HG03280 (cell line): ENCODE measurements at regions not wholly inside any gene's neighbourhood (a gene's known extent, or its start where the extent isn't known, plus 50 kb on each side); places are given as distances from the start of the nearest gene placed in this dataset.
"Not testable (repeated sequence)": the region's sequence is repeated elsewhere in the genome, so short reads cannot be mapped to it uniquely, and the experiment has no call there.

Experiments
- ATAC-seq: cut with Tn5 transposase; IDR thresholded peaks from one replicate; pipeline ENCODE4 v1.9.1; 2021; ENCODE audit warnings: mild to moderate bottlenecking, moderate library complexity; ENCODE audit not compliant: unreplicated experiment

GRCh38 chr15:38852188-38852587 is 287.6 kb upstream of the RASGRP1 start:
- not testable (repeated sequence) for ATAC-seq

GRCh38 chr15:38853608-38854007 is 289.0 kb upstream of the RASGRP1 start:
- no peak for ATAC-seq

DNA sequence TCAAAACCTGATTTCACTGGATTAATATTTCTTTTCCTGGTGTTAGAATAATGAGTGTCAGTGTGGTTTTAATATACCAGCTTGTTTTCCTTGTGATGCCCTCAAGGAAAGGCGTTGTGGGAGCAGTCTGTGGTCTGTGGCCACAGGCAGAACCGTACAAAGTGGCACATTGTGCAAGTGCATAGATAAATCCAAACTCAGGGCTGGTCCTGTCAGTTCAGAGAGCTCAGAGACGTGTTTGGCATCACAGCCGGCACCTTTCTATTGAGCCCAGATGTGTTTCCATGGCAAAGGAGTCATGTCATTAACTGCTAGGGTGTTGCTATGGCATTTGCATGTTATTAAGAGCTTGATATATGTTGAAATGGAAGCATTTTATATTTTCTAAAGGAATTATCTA is 289.9 kb upstream of the RASGRP1 start:
- ATAC-seq, result no peak

- ATAC-seq, result no peak
These were observed 293.2 kb upstream of the RASGRP1 start for GRCh38 chr15:38857814-38858213.

- no peak for ATAC-seq
These were observed 295.0 kb upstream of the RASGRP1 start for GRCh38 chr15:38859574-38859973.

- no peak for ATAC-seq
These were observed 295.6 kb upstream of the RASGRP1 start for GRCh38 chr15:38860253-38860652.

- no peak for ATAC-seq
These were observed 296.1 kb upstream of the RASGRP1 start for GRCh38 chr15:38860674-38861073.

- no peak for ATAC-seq
These were observed 296.5 kb upstream of the RASGRP1 start for GRCh38 chr15:38861108-38861507.

GRCh38 chr15:38862099-38862498 is 297.5 kb upstream of the RASGRP1 start:
- no peak for ATAC-seq

GRCh38 chr15:38863381-38863780 is 298.8 kb upstream of the RASGRP1 start:
- ATAC-seq, result no peak

DNA sequence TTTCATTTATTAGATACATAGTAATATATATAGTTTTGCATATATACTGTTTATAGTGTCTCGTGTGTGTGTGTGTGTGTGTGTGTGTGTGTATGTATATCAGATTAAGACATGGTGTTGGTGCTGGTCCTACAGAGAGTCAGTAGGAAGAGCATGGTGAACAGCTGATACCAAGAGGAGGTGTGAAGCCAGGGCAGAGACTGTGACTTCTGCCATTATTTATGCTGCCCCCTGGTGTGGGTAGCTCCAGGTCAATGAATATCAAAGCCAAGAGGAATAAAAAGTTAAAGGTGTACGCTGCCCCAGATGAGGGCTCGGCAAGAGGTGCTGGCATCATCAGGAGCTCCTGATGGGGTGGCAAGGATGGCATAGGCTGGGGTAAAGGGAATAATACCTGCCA is 299.5 kb upstream of the RASGRP1 start:
- no peak for ATAC-seq

DNA sequence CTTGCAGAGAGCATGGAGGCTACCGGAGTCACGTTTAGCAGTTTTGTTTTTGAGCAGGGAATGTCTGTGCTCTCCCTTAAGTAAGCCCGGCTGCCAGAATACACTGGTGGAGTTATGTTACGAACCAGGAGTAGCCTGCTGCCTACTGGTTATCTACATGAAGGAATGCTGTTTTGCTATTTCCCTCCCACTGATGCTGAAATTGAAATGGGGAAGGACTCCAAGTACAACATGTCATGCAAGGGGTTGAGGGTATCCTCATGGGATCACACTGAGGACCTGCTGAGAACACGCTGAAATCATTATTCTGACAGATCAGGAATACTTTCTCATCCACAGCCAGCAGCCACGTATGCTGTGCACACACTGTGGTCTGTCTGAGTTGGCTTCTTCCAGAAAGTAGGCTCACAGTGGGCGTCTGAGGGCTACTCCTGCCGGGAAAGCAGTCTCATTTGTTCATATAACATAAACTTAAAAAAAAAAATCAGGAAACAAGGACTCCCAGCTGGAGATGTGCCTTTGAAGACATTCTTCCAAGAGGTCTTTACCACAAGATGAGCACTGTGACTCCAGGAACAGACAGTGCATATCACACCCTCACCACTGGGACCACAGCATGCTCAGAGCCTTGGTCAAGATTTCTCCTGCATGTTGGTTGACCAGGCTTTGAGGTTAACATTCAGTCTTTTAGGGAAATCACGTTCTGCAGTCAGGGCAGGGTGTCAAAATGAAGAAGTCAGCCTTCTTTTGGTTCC is 300.4 kb upstream of the RASGRP1 start:
- no peak for ATAC-seq

DNA sequence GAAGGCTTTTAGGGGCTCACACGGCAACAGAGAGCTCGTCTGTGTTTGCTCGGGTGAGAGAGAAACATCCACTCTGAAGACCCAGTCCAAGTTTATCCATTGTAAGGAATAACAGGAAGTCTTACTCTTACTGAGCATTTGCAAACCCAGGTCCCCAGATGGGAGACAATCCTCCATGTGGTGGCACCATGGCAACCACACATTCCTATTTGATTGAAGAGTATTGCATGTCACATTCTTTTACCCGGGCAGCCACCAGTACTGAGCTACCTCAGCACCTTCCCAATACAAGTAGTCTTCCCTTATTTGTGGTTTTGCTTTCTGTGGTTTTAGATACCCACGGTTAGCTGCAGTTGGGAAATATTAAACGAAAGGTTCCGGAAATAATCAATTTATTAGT is 302.9 kb upstream of the RASGRP1 start:
- ATAC-seq, result no peak

DNA sequence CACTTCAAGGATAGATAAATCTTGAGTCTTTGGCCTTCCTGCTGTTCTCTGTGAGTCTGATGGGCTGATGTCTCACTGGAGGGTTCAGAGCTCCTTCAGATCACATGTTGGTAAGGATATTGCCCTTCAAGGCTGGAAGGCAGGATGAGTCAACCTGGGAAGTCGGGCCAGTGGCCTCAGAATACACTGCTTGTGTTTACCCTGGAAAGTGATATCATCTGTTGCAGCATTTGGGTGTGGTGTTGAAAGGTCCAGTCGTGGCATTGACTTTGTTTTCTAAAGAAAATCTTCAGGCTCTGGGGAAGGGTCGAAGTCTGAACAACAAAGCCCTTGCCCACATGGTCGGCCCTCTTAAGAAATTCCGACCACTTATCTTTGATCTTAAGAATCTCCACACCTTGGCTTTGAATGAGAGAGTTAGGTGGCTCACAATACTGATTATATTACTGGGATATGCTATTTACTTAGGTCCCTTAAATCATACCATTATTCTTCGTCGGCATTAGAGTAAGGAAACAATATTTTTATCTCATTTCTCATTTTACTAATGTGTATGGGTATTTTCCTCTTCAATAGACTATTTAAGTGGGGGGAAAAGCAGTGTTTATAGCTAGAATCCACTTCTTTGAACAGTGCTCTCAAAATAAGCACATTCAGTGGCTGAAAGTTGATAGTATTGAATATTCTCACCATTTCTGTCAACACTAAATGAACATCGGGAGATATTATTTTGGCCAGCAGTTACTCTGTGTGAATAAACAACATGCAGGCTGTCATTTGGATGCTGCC is 303.9 kb upstream of the RASGRP1 start:
- no peak for ATAC-seq

GRCh38 chr15:38871638-38872037 is 307.0 kb upstream of the RASGRP1 start:
- no peak for ATAC-seq

DNA sequence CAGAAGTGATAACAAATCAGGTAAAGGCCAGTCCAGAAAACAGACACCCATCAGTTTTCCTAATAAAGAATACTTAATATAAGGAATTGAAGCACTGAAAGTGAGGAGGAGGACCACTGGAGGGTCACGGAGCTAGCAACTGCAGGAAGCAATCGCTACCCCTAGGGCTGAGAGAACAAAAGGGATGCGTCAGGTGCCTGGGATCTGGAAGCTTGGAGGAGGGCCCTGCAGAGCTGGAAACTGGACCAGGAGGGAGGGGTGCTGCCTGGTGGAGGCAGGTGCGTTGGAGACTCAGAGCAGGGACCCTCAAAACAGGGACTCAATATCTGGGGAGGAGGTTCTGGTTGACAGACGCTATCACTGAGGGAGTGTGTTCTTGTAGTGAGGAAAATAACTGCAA is 308.1 kb upstream of the RASGRP1 start:
- ATAC-seq, result no peak

GRCh38 chr15:38873158-38873557 is 308.5 kb upstream of the RASGRP1 start:
- no peak for ATAC-seq

- ATAC-seq, result no peak
These were observed 309.9 kb upstream of the RASGRP1 start for GRCh38 chr15:38874464-38874863.

GRCh38 chr15:38876211-38876610 is 311.6 kb upstream of the RASGRP1 start:
- ATAC-seq, result no peak

- ATAC-seq, result no peak
These were observed 312.0 kb upstream of the RASGRP1 start for GRCh38 chr15:38876621-38877020.

DNA sequence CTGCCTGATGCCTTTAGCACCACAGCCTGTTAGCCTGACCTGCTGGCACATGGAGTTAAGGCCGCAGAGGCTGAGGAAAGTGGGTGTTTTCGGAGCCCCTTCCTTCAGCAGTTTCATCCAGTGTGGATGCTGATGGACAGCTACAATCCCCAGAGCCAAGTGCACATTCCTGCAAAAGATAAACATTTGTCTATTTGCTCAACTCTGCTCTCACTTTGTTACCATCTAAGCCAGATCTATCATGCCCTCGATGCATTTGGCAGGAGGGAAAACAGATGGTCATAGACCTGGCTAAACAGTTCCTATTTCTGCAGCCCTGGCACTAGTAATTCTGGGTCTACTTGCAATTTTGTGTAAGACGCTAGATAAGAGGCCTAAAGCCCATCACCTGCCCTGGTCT is 312.9 kb upstream of the RASGRP1 start:
- ATAC-seq, result no peak

- ATAC-seq, result no peak
These were observed 313.4 kb upstream of the RASGRP1 start for GRCh38 chr15:38878026-38878425.
